HepG2 (cell line): ENCODE measurements at regions not wholly inside any gene's neighbourhood (a gene's known extent, or its start where the extent isn't known, plus 50 kb on each side); places are given as distances from the start of the nearest gene placed in this dataset.

Source experiments
- HDAC6 ChIP-seq: fragments of 200-600 bp; sonication (generic); IDR thresholded peaks from 2 replicates; pipeline ENCODE4 v1.7.0; 2017; ENCODE audit warnings: mild to moderate bottlenecking, antibody characterized with exemption, low read length, low read depth
- MAFK ChIP-seq, 2 experiments: IDR thresholded peaks in 1 of 2; conservative IDR thresholded peaks in 1 of 2; 2 replicates each; pipeline ENCODE4 v1.6.1; 2011; ENCODE audit warnings: improper control_type of control experiment in 2 of 2, low read length in 2 of 2
- RELA ChIP-seq: sonication (generic); formaldehyde crosslinking; IDR thresholded peaks from 2 replicates; pipeline ENCODE4 v1.4.0; 2020; ENCODE audit warnings: missing genetic modification reagents
- TBP ChIP-seq: sonication (generic); formaldehyde crosslinking; IDR thresholded peaks from 2 replicates; pipeline ENCODE4 v1.5.0; 2020; ENCODE audit warnings: missing genetic modification reagents
- ZNF737 ChIP-seq: sonication (generic); formaldehyde crosslinking; IDR thresholded peaks from 2 replicates; pipeline ENCODE4 v1.5.0; 2020; ENCODE audit warnings: missing genetic modification reagents, mild to moderate bottlenecking, borderline replicate concordance
- ZSCAN21 ChIP-seq: sonication (generic); formaldehyde crosslinking; IDR thresholded peaks from 2 replicates; pipeline ENCODE4 v1.8.0; 2022; ENCODE audit warnings: mild to moderate bottlenecking, missing genetic modification reagents, moderate library complexity, borderline replicate concordance
- TF ChIP-seq, protein P1 (sequence below): sonication (generic); formaldehyde crosslinking; IDR thresholded peaks from 2 replicates; pipeline ENCODE4 v1.5.0; 2020; ENCODE audit warnings: mild to moderate bottlenecking, missing genetic modification reagents, moderate library complexity

DNA sequence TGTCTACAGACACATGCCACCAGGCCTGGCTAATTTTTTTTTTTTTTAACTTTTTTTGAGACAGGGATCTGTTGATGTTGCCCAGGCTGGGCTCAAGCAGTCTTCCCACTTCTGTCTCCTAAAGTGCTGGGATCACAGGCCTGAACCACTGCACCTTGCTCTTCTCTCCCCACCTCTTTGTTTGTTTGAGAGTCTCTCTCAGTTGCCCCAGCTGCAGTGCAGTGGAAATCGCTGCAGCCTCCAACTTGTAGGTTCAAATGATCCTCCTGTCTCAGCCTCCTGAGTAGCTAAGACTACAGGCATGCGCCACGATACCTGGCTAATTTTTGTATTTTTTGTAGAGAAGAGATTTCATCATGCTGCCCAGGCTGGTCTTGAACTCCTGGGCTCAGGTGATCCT, 115.6 kb downstream of the LARP7 start:
- TF ChIP-seq ZSCAN21 (CRISPR knock-in tag) (no peak), TBP (no peak), RELA (CRISPR knock-in tag) (no peak), MAFK (conservative IDR thresholded peaks at IDR 0.05 in 1 of 2, IDR thresholded peaks at IDR 0.05 in 1 of 2; ENCODE audit: low read length in 2 of 2) (no peak), ZNF737 (CRISPR knock-in tag) (no peak), HDAC6 (no peak)
- TF ChIP-seq, protein P1, sequence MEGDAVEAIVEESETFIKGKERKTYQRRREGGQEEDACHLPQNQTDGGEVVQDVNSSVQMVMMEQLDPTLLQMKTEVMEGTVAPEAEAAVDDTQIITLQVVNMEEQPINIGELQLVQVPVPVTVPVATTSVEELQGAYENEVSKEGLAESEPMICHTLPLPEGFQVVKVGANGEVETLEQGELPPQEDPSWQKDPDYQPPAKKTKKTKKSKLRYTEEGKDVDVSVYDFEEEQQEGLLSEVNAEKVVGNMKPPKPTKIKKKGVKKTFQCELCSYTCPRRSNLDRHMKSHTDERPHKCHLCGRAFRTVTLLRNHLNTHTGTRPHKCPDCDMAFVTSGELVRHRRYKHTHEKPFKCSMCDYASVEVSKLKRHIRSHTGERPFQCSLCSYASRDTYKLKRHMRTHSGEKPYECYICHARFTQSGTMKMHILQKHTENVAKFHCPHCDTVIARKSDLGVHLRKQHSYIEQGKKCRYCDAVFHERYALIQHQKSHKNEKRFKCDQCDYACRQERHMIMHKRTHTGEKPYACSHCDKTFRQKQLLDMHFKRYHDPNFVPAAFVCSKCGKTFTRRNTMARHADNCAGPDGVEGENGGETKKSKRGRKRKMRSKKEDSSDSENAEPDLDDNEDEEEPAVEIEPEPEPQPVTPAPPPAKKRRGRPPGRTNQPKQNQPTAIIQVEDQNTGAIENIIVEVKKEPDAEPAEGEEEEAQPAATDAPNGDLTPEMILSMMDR: no peak
